ENCODE measurements at regions not wholly inside any gene's neighbourhood (a gene's known extent, or its start where the extent isn't known, plus 50 kb on each side); places are given as distances from the start of the nearest gene placed in this dataset.

DNA sequence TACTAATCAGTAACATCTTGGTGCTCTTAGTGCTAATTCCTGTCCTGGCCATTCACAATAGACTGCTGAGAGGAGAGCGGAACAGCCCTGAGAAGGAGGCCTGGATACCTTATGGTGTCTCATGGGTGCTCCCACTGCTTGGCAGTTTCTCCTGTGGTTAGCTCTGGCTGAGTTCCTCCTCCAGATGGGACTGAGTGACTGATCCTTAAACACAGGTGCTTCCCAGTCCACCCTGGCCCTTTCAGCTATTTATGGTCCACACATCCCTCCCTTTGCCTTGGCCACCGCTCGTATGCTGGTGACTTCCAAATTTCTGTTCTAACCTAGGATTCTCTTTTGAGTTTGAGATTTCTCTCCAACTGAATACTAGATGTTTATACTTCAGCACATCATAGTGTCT, 157.0 kb upstream of the CACNA1E start:
- Histone ChIP-seq H3K36me3 (no peaks in the 10 kb centered on the region), H3K4me3 (no peak overlapping the region), H3K27me3 (ENCODE audit: low read depth) (peaks cover 64% of the 10 kb centered on the region), H3K27ac (replicated peaks) (peak overlapping the region; percentile 3), H3K9me3 (replicated peaks) (no peaks in the 10 kb centered on the region), H3K4me1 (peaks cover 4% of the 10 kb centered on the region)
- TF ChIP-seq, protein P1, sequence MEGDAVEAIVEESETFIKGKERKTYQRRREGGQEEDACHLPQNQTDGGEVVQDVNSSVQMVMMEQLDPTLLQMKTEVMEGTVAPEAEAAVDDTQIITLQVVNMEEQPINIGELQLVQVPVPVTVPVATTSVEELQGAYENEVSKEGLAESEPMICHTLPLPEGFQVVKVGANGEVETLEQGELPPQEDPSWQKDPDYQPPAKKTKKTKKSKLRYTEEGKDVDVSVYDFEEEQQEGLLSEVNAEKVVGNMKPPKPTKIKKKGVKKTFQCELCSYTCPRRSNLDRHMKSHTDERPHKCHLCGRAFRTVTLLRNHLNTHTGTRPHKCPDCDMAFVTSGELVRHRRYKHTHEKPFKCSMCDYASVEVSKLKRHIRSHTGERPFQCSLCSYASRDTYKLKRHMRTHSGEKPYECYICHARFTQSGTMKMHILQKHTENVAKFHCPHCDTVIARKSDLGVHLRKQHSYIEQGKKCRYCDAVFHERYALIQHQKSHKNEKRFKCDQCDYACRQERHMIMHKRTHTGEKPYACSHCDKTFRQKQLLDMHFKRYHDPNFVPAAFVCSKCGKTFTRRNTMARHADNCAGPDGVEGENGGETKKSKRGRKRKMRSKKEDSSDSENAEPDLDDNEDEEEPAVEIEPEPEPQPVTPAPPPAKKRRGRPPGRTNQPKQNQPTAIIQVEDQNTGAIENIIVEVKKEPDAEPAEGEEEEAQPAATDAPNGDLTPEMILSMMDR (IDR thresholded peaks at IDR 0.05; ENCODE audit: borderline replicate concordance): no peak
- DNase-seq: no peak
- intact Hi-C loops (cut with micrococcal nuclease): no loop called here

DNA sequence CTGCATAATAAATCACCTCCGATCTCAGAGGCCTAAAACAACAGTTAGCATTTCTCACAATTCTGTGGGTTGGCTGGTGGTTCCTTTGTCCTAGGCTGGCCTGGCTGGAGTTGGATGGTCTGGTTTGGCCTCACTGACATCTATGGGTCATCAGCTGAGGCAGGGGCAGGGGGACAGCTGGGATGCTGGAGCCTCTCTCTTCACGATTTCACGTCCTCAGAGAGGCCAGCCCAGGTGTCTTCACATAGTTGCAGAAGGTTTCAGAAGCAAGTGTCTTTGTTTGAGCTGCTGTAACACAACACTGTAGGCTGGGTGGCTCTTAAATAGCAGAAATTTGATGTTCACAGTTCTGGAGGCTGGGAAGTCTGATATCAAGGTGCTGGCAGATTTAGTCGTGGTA, 155.5 kb upstream of the CACNA1E start:
- TF ChIP-seq, protein P1 (IDR thresholded peaks at IDR 0.05; ENCODE audit: borderline replicate concordance): no peak
- no peaks in the 10 kb centered on the region for H3K36me3 ChIP-seq
- H3K27ac ChIP-seq (replicated peaks): no peak overlapping the region
- peaks cover 4% of the 10 kb centered on the region for H3K4me1 ChIP-seq
- no peaks in the 10 kb centered on the region for H3K9me3 ChIP-seq (replicated peaks)
- no peak overlapping the region for H3K4me3 ChIP-seq
- intact Hi-C loops (cut with micrococcal nuclease): no loop called here
- no peak for DNase-seq
- H3K27me3 ChIP-seq (ENCODE audit: low read depth): peaks cover 51% of the 10 kb centered on the region

DNA sequence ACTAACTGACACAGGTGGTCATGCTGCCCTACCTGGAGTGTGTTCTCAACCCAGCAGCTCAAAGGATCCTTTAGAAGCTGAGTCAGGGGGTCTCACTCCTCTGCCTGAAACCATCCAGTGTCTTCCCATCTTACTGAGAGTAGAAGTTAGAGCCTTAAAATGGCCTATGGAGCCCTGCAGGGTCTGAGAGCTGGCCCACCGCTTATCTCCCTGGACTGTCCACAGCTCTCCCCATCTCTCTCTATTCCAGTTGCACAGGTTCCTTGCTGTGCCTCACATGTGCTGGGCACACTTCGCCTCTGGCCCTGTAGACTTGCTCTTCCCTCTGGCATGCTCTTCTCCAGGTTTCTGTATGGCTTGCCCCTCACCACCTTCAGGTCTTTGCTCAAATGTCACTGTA, 148.6 kb upstream of the CACNA1E start:
- no peak for DNase-seq
- Histone ChIP-seq H3K36me3 (no peaks in the 10 kb centered on the region), H3K4me1 (no peaks in the 10 kb centered on the region), H3K27me3 (ENCODE audit: low read depth) (peaks cover 13% of the 10 kb centered on the region), H3K9me3 (replicated peaks) (peaks cover 18% of the 10 kb centered on the region), H3K4me3 (no peak overlapping the region), H3K27ac (replicated peaks) (no peak overlapping the region)
- intact Hi-C loops (cut with micrococcal nuclease): no loop called here
- TF ChIP-seq, protein P1 (IDR thresholded peaks at IDR 0.05; ENCODE audit: borderline replicate concordance): no peak

DNA sequence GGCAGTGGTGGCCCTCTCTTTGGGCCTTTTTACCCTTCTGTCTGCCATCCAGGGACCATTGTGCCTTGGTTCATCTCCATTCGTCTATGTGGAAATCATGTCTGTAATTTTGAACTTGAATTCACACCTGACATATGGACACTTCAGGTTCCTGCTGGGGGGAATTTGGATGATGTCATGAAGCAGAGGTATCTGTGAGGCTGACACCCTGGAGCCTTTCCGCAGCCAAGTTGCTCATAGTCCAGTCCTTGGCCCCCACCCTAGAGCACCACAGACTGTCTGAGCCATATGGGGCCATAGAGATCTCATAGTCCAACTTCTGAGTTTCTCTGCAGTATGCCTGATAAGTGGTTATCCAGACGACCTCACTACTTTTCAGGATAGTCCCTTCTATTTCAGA, 147.7 kb upstream of the CACNA1E start:
- Histone ChIP-seq H3K4me3 (no peak overlapping the region), H3K36me3 (no peaks in the 10 kb centered on the region), H3K27ac (replicated peaks) (no peak overlapping the region), H3K27me3 (ENCODE audit: low read depth) (peaks cover 4% of the 10 kb centered on the region), H3K4me1 (no peaks in the 10 kb centered on the region), H3K9me3 (replicated peaks) (peaks cover 18% of the 10 kb centered on the region)
- TF ChIP-seq, protein P1 (IDR thresholded peaks at IDR 0.05; ENCODE audit: borderline replicate concordance): no peak
- DNase-seq: no peak
- intact Hi-C loops (cut with micrococcal nuclease): no loop called here

DNA sequence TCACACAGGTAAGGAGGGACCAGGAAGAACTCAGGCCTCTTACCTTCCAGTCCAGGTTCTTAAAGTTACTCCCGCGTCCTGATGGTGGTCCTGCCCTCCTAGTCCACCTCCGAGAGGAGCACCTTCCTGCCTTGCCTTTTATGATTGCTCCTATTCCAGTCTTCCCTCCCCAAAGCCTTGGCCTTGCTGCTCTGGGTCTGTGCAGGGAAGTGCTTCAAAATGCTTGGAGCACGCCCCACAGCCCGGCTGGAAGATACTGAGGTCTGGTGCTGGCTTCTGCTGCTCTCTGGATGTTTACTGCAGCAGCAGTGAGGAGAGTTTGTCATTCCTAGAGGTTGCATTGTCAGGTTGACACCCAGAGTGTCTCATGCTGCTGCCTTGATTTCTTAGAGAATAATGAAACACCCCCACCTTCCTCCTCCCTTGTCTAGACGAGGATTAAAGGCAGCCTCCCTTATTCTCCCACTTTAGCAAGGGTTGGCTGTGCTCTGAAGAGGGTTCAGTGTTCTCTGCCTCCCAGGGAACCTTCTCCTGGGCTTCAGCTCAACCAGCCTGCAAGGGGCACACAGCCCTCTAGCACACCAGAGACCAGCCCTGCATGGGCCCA, 142.2 kb upstream of the CACNA1E start:
- no peaks in the 10 kb centered on the region for H3K4me1 ChIP-seq
- H3K27ac ChIP-seq (replicated peaks): no peak overlapping the region
- H3K36me3 ChIP-seq: no peaks in the 10 kb centered on the region
- H3K9me3 ChIP-seq (replicated peaks): peaks cover 18% of the 10 kb centered on the region
- H3K4me3 ChIP-seq: no peak overlapping the region
- TF ChIP-seq, protein P1 (IDR thresholded peaks at IDR 0.05; ENCODE audit: borderline replicate concordance): no peak
- intact Hi-C loops (cut with micrococcal nuclease): no loop called here
- DNase-seq: no peak
- H3K27me3 ChIP-seq (ENCODE audit: low read depth): peaks cover 52% of the 10 kb centered on the region
